ENCODE measurements at regions not wholly inside any gene's neighbourhood (a gene's known extent, or its start where the extent isn't known, plus 50 kb on each side); places are given as distances from the start of the nearest gene placed in this dataset.

DNA sequence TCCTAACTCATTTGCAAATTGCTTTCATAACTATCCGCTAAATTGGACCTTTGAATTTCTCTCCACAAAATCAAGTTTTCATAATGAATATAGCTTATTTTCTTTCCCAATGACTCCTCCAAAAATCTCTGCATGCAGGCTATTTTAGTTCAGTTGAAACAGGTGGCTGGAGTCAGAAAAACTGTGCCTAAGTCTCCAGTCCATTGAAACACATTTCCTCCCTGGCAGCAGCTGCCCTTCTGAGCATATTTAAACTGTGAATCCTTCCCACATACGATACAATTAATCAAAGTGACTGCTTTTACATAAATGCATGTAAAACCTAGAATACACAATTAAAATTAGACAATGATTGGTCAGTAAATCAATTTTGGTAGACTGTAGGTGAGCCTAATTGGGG lies 344.6 kb upstream of the MARCKS start:
- TF ChIP-seq CTCF (IDR thresholded peaks at IDR 0.05) (no peak), POLR2A (IDR thresholded peaks at IDR 0.05) (no peak), POLR2AphosphoS5 (IDR thresholded peaks at IDR 0.05) (no peak)
